T-helper 17 cell (primary cell): ENCODE measurements at regions not wholly inside any gene's neighbourhood (a gene's known extent, or its start where the extent isn't known, plus 50 kb on each side); places are given as distances from the start of the nearest gene placed in this dataset.

Source experiments
- ATAC-seq: fragments of 150-1000 bp; cut with Tn5 transposase; 2 replicates; pipeline ENCODE4 v1.10.0; 2021; ENCODE audit warnings: mild to moderate bottlenecking, moderate library complexity
- DNase-seq, 3 donors: peaks; one replicate each; pipeline versions ENCODE4 v3.0.0 to v3.0.0-alpha.2; 2020 to 2021
- H3K9me3 ChIP-seq: one replicate; pipeline ENCODE4 v1.7.0; 2013; ENCODE audit warnings: low read length, mild to moderate bottlenecking; ENCODE audit not compliant: control insufficient read depth, poor library complexity, severe bottlenecking
- H3K27ac Mint-ChIP-seq: one replicate; pipeline ENCODE4 v1.8.0; 2022; ENCODE audit warnings: mild to moderate bottlenecking, moderate library complexity, mixed read lengths
- H3K27me3 Mint-ChIP-seq: one replicate; pipeline ENCODE4 v1.8.0; 2022; ENCODE audit warnings: mixed read lengths
- H3K36me3 Mint-ChIP-seq: one replicate; pipeline ENCODE4 v1.8.0; 2022; ENCODE audit warnings: low read depth, mixed read lengths
- H3K4me1 Mint-ChIP-seq: one replicate; pipeline ENCODE4 v1.8.0; 2022; ENCODE audit warnings: mild to moderate bottlenecking, mixed read lengths
- H3K4me3 Mint-ChIP-seq: one replicate; pipeline ENCODE4 v1.8.0; 2022; ENCODE audit warnings: mild to moderate bottlenecking, moderate library complexity, mixed read lengths

- ATAC-seq (no peak), DNase-seq (no peak)
- no peak overlapping the region for H3K27ac Mint-ChIP-seq
- H3K9me3 ChIP-seq = no peaks in the 10 kb centered on the region
- no peaks in the 10 kb centered on the region for H3K27me3 Mint-ChIP-seq
- H3K4me1 Mint-ChIP-seq = no peaks in the 10 kb centered on the region
- no peaks in the 10 kb centered on the region for H3K36me3 Mint-ChIP-seq
- H3K4me3 Mint-ChIP-seq = no peak overlapping the region
Observed at GRCh38 chr22:27340047-27340446, 461.5 kb downstream of the MN1 start.

- Mint-ChIP-seq H3K4me1 (no peaks in the 10 kb centered on the region), H3K36me3 (no peaks in the 10 kb centered on the region), H3K4me3 (no peak overlapping the region), H3K27me3 (peaks cover 5% of the 10 kb centered on the region), H3K27ac (no peak overlapping the region)
- DNase-seq (no peak), ATAC-seq (no peak)
- H3K9me3 ChIP-seq = no peaks in the 10 kb centered on the region
Observed at GRCh38 chr22:27344546-27344945, 457.0 kb downstream of the MN1 start.

GRCh38 chr22:27345691-27346090 lies 455.9 kb downstream of the MN1 start:
- H3K9me3 ChIP-seq = peaks cover 2% of the 10 kb centered on the region
- Mint-ChIP-seq H3K27me3 (peaks cover 5% of the 10 kb centered on the region), H3K4me3 (no peak overlapping the region), H3K36me3 (no peaks in the 10 kb centered on the region), H3K27ac (no peak overlapping the region), H3K4me1 (no peaks in the 10 kb centered on the region)
- no peak for ATAC-seq
- DNase-seq = no peak

GRCh38 chr22:27347951-27348350 lies 453.6 kb downstream of the MN1 start:
- no peak overlapping the region for H3K4me3 Mint-ChIP-seq
- H3K4me1 Mint-ChIP-seq = no peaks in the 10 kb centered on the region
- ATAC-seq (no peak), DNase-seq (no peak)
- no peaks in the 10 kb centered on the region for H3K36me3 Mint-ChIP-seq
- peaks cover 2% of the 10 kb centered on the region for H3K9me3 ChIP-seq
- H3K27ac Mint-ChIP-seq = no peak overlapping the region
- peaks cover 13% of the 10 kb centered on the region for H3K27me3 Mint-ChIP-seq

- no peak for DNase-seq
- peaks cover 2% of the 10 kb centered on the region for H3K9me3 ChIP-seq
- Mint-ChIP-seq H3K27ac (no peak overlapping the region), H3K4me3 (no peak overlapping the region), H3K36me3 (no peaks in the 10 kb centered on the region), H3K27me3 (peaks cover 13% of the 10 kb centered on the region), H3K4me1 (no peaks in the 10 kb centered on the region)
- ATAC-seq = no peak
Observed at GRCh38 chr22:27348634-27349033, 452.9 kb downstream of the MN1 start.

DNA sequence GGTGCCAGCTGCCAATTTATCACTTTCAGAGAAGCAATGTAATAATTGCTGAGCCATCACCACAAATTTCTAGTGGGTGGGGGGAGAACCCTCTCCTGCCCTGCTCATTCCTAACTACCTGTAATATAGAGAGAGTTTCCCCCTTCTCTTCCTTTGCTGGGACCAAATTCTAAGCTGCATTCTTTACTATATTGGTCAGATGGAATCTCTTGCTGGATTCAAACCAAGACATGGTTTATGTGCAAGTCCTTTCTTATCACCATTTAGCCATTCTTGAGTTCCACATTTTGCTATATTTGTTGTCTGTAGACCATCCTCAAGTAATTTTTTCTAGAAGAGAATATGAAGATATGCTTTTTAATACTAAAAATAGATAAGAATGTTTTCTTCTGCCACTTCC lies 452.1 kb downstream of the MN1 start:
- ATAC-seq (no peak), DNase-seq (no peak)
- Mint-ChIP-seq H3K4me1 (no peaks in the 10 kb centered on the region), H3K27me3 (peaks cover 13% of the 10 kb centered on the region), H3K4me3 (no peak overlapping the region), H3K27ac (no peak overlapping the region), H3K36me3 (no peaks in the 10 kb centered on the region)
- H3K9me3 ChIP-seq = peaks cover 2% of the 10 kb centered on the region

DNA sequence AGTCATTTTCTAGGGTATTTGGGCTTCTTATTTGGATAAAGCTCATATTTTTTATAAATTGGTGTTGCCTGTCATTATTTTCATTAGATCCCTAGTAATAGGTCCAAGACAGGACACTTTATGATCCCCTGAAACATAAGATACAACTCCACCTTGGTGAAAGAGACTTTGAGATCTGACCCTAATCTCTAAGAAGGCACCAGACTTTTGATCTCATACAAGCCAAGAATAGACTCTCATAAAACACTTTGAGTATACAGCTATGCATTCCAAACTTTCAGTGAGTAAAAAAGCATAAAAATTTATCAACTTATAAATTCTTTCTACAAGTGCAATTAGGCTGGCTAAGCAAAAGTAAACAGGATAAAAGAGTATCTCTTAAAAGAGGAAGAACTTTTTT lies 451.2 kb downstream of the MN1 start:
- H3K27me3 Mint-ChIP-seq = peaks cover 13% of the 10 kb centered on the region
- DNase-seq = no peak
- H3K36me3 Mint-ChIP-seq = no peaks in the 10 kb centered on the region
- peaks cover 2% of the 10 kb centered on the region for H3K9me3 ChIP-seq
- no peak overlapping the region for H3K27ac Mint-ChIP-seq
- no peak overlapping the region for H3K4me3 Mint-ChIP-seq
- ATAC-seq = no peak
- H3K4me1 Mint-ChIP-seq = no peaks in the 10 kb centered on the region

DNA sequence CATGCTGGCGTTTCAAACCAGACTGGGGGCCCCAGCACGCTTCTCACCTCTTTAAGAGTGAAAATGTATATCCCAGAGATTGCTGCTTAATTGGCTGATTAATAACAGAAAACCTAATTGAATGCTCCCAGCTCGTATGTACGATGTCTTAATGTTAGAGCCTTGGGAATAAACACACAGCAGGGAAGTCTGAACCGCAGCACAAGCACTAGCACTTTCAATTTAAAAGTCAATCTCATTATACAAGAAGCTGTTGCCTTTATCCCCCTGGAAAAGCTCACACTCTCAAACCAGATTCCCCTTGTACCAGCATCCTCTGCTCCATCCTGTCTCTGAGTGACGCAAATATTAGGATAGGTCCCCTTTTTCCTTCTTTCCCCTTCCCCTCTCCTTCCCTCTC lies 449.1 kb downstream of the MN1 start:
- Mint-ChIP-seq H3K27me3 (peaks cover 9% of the 10 kb centered on the region), H3K36me3 (no peaks in the 10 kb centered on the region), H3K4me3 (no peak overlapping the region), H3K27ac (no peak overlapping the region), H3K4me1 (no peaks in the 10 kb centered on the region)
- peaks cover 5% of the 10 kb centered on the region for H3K9me3 ChIP-seq
- ATAC-seq (no peak), DNase-seq (no peak)

GRCh38 chr22:27358096-27358870 lies 443.3 kb downstream of the MN1 start:
- no peak overlapping the region for H3K27ac Mint-ChIP-seq
- no peaks in the 10 kb centered on the region for H3K4me1 Mint-ChIP-seq
- H3K27me3 Mint-ChIP-seq = no peaks in the 10 kb centered on the region
- no peak for DNase-seq
- peaks cover 2% of the 10 kb centered on the region for H3K9me3 ChIP-seq
- no peak overlapping the region for H3K4me3 Mint-ChIP-seq
- no peaks in the 10 kb centered on the region for H3K36me3 Mint-ChIP-seq
- no peak for ATAC-seq

DNA sequence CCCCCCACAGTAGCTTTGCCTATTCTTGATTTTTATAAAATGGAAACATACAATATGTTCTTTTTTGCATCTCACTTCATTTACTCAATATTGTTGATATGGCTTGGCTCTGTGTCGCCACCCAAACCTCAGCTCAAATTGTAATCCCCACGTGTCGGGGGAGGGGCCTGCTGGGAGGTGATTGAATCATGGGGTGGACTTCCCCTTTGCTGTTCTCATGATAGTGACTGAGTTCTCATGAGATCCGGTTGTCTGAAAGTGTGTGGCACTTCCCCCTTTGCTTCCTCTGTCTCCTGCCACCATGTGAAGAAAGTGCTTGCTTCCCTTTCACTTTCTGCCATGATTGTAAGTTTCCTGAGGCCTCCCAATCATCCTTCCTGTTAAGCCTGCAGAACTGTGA lies 431.3 kb downstream of the MN1 start:
- DNase-seq = no peak
- peaks cover 4% of the 10 kb centered on the region for H3K36me3 Mint-ChIP-seq
- H3K9me3 ChIP-seq = no peaks in the 10 kb centered on the region
- ATAC-seq = no peak
- peaks cover 36% of the 10 kb centered on the region for H3K27me3 Mint-ChIP-seq
- H3K27ac Mint-ChIP-seq = no peak overlapping the region
- H3K4me1 Mint-ChIP-seq = no peaks in the 10 kb centered on the region
- no peak overlapping the region for H3K4me3 Mint-ChIP-seq

- Mint-ChIP-seq H3K27ac (no peak overlapping the region), H3K27me3 (peaks cover 36% of the 10 kb centered on the region), H3K4me3 (no peak overlapping the region), H3K4me1 (no peaks in the 10 kb centered on the region), H3K36me3 (peaks cover 4% of the 10 kb centered on the region)
- no peak for DNase-seq
- ATAC-seq = no peak
- H3K9me3 ChIP-seq = no peaks in the 10 kb centered on the region
Observed at GRCh38 chr22:27370987-27371386, 430.6 kb downstream of the MN1 start.

DNA sequence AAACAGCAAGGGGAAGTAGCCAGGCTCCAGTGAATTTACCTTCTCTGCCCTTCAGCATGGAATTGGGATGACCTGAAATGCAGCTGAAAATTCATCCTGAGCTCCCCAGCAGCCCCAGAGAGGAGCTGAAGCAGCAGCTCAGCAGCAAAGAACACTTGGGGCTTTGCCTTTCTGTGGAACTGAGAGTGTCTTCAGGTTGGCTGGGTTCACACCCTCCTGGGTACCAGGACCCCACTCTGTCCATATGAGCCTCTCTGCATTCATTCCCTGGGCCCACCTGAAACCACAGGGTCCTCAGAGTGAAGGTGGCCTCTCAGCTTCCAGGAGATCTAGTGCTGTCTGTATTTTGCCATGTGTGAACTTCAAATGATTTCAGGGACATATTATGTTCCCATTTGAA lies 429.2 kb downstream of the MN1 start:
- no peaks in the 10 kb centered on the region for H3K9me3 ChIP-seq
- DNase-seq (no peak), ATAC-seq (no peak)
- no peak overlapping the region for H3K4me3 Mint-ChIP-seq
- peaks cover 4% of the 10 kb centered on the region for H3K36me3 Mint-ChIP-seq
- H3K4me1 Mint-ChIP-seq = no peaks in the 10 kb centered on the region
- peaks cover 35% of the 10 kb centered on the region for H3K27me3 Mint-ChIP-seq
- no peak overlapping the region for H3K27ac Mint-ChIP-seq

DNA sequence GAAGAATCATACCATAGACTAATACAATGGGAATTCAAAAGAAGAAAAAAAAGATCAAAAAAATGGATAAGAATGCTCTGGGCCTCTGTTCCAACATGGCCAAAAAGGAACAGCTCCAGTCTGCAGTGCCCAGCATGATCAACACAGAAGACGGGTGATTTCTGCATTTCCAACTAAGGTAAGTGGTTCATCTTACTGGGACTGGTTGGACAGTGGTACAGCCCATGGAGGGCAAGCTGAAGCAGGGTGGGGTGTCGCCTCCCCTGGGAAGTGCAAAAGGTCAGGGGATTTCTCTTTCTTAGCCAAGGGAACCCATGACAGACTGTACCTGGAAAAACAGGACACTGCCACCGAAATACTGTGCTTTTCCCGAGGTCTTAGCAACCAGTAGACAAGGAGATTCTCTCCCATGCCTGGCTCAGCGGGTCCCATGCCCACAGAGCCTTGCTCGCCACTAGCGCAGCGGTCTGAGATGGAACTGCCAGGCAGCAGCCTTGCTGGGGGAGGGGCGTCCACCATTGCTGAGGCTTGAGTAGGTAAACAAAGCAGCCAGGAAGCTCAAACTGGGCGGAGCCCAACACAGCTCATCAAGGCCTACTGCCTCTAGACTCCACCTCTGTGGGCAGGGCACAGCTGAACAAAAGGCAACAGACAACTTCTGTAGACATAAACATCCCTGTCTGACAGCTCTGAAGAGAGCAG lies 428.4 kb downstream of the MN1 start:
- no peak overlapping the region for H3K27ac Mint-ChIP-seq
- DNase-seq (no peak), ATAC-seq (no peak)
- peaks cover 30% of the 10 kb centered on the region for H3K27me3 Mint-ChIP-seq
- no peak overlapping the region for H3K4me3 Mint-ChIP-seq
- H3K4me1 Mint-ChIP-seq = no peaks in the 10 kb centered on the region
- H3K36me3 Mint-ChIP-seq = peaks cover 2% of the 10 kb centered on the region
- H3K9me3 ChIP-seq = no peaks in the 10 kb centered on the region
